GM21717 (cell line): ENCODE measurements at regions not wholly inside any gene's neighbourhood (a gene's known extent, or its start where the extent isn't known, plus 50 kb on each side); places are given as distances from the start of the nearest gene placed in this dataset.

ENCODE experiments used
- ATAC-seq: cut with Tn5 transposase; IDR thresholded peaks from one replicate; pipeline ENCODE4 v1.9.1; 2021; ENCODE audit warnings: mild to moderate bottlenecking, moderate library complexity; ENCODE audit not compliant: unreplicated experiment

GRCh38 chr9:108724122-108724521 lies 131.7 kb downstream of the ACTL7B start:
- ATAC-seq: no peak

GRCh38 chr9:108722396-108722795 lies 133.4 kb downstream of the ACTL7B start:
- ATAC-seq: no peak

DNA sequence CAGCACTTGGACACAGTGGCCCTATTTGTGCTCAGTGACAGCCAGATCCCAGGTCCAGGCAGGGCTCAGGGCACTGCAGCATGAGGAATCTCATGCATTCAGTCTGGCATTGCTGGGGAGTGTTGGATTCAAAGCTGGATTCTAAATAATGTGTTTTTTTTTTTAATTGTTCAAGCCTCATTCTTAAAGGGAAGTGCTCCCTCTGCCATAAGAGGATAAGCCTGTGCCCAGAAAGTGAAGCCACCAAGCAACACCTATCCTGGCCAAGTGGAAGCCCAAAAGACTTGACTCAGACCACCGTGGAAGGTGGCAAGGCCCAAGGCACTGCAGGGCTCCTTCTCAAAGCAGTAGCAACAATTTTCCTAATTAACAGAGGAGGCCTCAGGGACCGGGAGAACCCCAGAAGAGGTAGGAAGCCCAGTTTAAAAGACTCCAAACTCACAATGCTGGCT lies 135.6 kb downstream of the ACTL7B start:
- ATAC-seq: no peak

DNA sequence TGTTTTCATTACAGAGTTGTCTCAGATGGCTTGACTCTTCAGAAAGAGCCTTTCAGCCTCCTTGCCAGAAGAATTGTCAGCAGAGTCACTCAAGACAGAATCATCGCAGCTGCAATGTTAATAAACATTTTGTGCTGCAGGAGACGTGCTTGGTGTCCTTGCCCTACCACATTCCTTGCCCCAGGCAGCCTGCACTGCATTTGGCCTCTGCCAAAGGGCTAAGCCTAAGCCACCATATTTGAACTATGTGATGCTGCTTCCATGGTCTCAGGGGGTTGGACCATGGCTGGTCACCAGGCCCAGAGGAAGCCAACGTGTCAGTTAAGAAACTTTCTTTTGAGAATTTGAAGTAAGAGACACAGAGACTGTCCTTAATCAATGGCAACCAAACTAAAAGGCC lies 145.4 kb downstream of the ACTL7B start:
- no peak for ATAC-seq

DNA sequence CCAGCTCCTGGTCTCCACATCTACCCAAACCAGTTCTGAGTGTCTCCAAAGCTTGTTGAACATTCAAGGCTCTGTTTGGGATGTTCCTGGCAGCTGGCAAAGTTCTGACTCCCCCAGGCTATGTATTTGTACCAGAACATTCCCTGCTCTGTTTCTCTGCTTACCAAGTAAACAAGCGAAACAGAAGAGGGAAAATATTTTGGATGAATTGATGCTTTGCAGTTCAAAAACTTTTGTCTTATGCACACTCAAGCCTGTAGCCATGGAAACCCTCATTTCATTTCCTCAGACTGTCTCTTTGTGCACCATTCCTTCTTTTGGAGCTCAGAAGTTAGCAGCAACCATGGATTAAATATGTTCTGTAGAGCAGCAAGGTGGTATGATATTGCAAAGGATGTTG lies 145.8 kb downstream of the ACTL7B start:
- no peak for ATAC-seq

DNA sequence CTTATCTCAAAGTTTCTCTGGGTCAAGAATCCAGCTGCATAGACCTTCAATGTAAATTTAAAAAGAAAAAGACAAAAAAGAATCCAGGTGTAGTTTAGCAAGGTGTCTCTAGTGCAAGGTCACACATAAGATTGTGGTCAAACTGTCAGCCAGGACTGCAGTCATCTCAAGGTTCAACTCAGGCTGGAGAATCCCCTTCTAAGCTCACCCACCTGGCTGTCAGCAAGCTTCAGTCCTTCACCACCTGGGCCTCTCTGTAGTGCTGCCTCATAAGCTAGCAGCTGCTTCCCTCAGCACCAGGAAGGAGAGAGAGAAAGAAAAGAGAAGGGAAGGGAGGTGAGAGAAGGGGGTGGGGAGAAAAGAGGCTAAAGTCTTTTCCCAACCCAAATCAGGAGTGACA lies 146.7 kb downstream of the ACTL7B start:
- ATAC-seq: no peak

DNA sequence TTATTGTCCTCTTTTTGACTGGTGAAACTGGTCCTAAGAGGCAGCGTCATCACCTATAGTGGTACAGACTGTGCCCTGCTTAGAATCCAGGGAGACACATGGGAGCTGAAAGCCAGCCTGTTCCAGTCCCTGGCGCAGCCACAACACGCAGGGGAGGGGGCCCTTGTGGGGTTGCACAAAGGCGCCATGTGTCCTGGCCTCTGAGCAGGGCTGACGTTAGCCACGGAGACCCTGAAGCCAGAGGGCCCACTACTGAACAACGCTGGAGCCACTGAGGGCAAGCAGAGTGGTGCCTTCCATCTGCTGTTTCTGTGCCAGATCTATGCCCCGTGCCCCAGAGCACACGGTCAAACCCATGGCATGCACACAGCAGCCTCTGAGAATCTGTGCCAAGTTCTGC lies 147.3 kb downstream of the ACTL7B start:
- no peak for ATAC-seq

DNA sequence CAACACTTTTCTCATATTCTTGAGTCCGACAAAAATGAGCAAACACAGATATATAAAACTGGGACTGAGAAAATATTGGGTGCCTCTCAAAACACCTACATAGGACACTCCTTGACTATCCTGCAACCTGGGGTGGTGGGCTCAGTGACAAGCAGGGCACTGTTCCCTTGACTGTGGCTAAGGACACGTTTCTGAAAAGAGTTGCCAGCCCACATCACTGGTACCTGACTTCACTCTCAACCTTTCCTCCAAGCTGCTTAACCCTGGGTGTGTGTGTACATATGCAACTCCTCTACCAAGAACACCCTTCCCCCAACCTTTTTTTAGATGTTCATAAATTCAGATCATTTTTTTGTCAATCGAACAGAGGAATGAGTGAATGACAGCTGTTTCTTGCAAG lies 148.7 kb downstream of the ACTL7B start:
- no peak for ATAC-seq

DNA sequence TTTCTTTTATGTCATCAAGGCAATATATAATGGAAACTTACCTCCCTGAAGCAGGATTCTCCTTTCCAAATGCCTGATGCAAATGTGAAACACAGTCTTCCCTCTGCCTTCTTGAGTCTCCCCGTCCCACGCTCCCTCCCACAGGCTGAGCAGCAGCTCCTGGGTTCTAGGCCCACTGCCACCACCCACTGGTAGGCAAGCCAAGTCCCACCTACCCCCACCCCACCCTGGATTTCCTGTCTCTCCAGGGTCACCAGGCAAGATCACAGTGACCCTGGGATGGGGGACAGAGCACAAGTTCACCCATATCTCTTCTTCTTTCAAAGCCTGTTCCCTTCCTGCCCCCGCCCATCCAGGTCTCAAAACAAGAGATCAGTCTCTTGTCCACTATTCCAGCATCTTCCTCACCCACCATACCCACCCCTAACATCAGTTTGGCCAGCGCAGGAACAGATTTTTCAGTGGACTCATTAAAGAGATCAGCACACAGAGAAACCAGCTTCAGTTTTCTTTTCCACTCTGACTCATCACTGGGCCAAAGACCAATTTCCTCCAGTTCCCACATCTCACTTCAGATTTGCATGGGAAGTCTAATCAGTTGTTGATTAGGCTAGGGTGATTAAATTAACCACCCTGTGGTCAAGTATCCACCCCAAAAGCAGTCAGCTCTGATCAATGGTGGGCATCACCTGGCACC lies 151.5 kb downstream of the ACTL7B start:
- ATAC-seq: no peak

- no peak for ATAC-seq
Measured at GRCh38 chr9:108703429-108703828, 152.4 kb downstream of the ACTL7B start.

DNA sequence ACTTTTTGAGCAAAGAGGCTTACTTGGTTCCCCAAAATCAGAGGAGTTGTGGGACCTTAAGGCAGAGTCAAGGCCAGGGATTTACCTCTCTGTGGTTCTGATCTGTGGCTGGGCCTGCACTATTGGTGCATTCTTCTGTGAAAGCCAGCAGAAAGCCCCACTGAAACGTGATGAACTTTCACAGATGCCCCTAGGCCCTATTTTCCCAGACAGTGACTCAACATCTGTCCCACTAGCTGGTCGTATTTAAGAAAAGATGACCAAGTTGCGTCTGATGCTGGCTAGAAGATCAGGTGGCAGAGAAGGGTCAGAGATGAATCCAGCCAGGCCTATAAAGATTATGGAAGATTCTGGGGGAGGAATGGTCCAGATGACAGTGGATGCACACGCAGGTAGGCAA lies 153.1 kb downstream of the ACTL7B start:
- ATAC-seq: no peak

DNA sequence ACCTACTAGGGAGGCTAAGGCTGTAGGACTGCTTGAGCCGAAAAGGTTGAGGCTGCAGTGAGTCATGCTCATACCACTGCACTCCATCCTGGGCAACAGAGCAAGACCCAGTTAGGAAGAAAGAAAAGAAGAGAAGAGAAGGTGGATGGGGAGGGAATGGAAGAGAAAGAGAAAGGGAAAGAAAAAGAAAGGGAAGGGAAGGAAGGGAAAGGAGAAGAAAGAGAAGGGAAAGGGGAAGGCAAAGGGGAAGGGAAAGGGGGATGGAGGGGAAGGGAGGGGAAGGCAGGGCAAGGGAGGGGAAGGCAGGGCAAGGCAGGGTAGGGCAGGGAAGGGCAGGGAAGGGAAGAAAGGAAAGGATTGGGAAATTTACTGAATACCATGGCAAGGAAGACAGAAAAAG lies 157.0 kb downstream of the ACTL7B start:
- no peak for ATAC-seq

DNA sequence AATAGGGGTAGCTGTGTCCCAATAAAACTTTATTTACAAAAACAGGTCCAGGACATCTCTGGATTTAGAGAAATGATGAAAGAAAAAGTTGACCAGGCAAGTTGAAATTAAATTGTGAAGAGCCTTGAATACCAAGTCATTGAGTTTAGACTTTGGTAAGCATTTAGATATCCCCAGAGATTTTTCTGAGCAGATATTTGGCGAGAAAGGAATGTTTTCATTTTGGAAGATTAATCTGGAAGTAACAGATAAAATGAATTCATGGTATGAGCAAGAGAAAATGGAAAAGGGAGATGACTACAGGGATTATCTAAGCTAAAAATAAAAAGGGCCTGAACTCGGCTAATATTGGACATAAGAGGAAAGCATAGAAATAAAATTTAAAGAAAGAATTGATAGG lies 157.6 kb downstream of the ACTL7B start:
- ATAC-seq: no peak

GRCh38 chr9:108696156-108696555 lies 159.6 kb downstream of the ACTL7B start:
- ATAC-seq: no peak

DNA sequence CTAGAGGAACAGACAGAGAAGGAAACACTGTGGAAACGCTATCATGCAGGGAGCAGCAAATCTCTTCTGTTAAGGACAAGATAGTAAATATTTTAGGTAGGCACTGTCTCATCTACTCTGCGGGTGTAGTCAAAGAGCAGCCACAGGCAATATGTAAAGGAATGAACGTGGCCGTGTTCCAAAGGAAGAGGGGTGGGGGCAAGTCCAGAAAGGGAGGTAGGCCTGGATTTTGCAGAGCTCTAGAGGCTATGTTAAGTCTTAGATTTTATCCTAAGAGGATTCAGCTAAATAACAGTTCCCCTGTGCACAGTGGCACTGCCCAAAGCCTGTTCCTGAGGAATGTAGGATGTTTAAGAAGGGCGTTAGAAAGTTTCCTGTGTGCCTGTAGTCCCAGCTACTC lies 161.6 kb downstream of the ACTL7B start:
- ATAC-seq: no peak

DNA sequence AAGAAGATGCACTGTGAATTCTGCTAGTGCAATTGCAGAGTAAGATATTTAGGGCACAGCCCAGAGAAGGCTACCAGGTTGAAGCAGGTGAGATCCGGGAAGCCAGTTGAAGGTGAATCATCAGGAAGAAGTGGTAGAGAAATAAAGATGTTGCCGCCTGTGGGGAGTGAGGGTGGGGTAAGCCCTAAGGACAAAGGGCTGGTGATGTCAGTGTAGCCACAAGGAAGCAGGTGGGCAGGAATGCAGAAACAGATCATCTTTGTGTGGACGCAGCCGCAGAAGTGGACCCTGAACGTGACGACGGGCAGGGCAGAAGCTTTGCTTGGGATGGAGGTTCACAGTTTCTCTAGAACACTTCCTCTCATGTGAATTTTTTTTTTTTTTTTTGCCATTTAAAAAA lies 164.2 kb downstream of the ACTL7B start:
- no peak for ATAC-seq

DNA sequence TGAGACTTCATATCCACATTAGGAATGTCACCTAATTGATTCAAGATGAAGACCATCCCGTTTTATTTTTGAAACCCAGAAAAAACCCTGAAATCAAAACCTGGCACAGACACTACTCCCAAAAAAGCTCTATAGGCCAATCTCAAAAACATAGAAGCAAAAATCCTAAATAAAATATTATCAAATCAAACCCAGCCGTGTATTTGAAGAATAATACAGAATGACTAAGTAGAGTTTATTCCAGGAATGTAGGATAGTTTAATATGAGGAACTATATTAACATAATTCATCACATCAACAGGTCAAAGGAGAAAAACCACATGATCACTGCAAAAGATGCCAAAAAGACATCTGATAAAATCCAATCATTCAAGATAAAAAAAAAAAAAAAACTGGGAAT lies 167.1 kb downstream of the ACTL7B start:
- ATAC-seq: no peak

- no peak for ATAC-seq
Measured at GRCh38 chr9:108688051-108688450, 167.7 kb downstream of the ACTL7B start.

DNA sequence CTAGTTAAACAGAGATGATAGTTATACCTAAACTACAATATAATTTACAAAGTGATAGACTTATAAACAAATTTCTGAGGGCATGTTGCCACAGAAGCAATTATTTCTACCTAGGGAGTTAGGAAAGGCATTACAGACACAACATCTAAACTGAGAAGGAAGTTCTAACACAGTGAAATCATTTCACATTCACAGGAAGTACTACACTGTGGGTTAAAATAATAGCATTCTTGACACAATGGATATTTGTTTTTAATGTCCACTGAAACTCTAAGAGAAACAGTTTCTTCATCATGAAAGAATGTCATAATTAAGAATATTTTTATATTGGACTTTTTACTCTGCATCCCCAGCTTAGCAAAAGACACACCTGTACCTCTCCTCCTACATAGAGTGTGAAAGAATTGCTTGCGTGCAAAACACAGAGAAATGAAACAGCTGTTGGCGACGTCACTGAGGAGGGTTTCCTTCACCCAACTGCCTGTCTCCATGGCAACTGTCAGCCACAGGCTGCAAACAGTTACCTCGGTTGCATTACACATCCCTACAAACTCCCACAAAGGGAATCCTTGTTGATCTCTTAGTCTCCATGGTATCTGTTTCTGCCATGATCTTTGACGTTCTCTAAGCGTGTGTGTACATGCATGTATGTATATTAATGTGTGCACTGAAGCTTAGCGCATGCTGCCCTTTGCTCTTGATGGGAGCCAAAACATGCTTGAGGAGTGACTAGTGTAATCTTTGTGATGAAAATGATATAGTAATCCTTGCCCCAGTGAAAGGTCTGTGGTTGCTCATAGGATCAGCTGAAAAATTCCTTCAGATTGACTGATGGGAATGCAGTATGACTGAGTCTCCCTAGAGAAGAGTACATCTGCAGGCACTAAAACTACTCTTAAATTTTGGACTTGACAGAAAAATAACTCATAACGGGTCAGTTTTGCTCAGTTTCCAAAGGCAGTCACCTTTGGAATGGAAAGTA lies 168.5 kb downstream of the ACTL7B start:
- ATAC-seq: no peak

DNA sequence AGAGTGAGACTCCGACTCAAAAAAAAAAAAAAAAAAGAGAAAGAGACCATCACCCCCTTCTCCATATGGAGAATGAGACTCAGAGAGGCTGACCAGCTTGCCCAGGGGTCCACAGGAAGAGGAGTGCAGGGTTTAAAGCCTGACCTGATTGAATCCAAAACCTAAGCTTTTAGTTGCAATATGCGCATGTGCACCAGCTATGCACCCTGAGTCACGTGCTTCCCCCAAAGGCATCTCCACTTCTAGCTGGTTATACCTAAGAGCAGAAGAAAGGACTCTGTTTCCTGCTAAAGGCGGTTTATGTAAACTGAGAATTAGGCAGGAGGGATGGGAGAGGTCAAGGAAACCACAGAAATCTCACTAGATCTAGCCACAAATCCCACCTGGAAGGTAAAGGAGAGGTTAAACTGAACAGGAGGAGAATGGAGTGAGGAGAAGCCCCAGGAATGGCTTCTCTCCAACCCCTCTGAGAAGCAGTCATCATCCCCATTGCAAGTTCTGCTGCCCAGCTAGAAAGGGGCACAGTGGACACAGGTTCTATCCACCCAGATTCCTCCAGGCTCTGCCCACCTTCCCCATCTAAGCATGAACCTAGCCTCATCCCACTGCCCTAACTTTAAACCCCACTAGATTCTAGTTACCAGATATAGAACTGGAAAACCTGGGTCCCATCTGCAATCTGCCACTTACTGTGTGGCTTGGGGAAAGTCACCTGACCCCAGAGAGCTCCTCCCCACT lies 171.3 kb downstream of the ACTL7B start:
- ATAC-seq: no peak

DNA sequence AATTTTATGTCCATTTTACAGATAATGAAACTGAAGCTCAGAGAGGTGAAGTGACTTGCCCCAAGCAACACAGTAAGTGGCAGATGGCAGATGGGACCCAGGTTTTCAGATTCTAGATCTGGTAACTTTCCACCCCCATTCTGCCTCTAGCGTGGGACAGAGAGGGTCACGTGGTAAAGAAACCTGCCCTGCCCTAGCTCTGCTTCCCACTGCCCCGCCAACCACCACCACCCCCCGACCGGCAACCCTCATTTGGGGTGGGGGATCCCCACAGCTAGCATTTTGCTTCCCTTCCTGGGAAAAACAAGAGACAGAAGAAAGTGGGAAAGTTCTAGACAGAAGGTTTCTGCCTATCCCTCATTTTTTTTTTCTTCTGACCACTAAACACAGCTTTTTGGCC lies 172.5 kb downstream of the ACTL7B start:
- ATAC-seq: no peak
